Neuronal stem cell (in vitro differentiated cells): ENCODE measurements at regions not wholly inside any gene's neighbourhood (a gene's known extent, or its start where the extent isn't known, plus 50 kb on each side); places are given as distances from the start of the nearest gene placed in this dataset.

ENCODE experiments used
- DNase-seq: peaks from one replicate; pipeline ENCODE4 v3.0.0-alpha.2; 2013; ENCODE audit warnings: low spot score
- H2AFZ ChIP-seq: one replicate; pipeline ENCODE4 v1.6.1; 2013; ENCODE audit warnings: mild to moderate bottlenecking, low read length, inconsistent platforms
- H2AK5ac ChIP-seq: 2 replicates; pipeline ENCODE4 v1.6.1; 2013; ENCODE audit warnings: low read depth, mild to moderate bottlenecking, inconsistent platforms, low read length, moderate library complexity, mixed read lengths
- H2BK120ac ChIP-seq: 2 replicates; pipeline ENCODE4 v1.6.1; 2013; ENCODE audit warnings: low read depth, mild to moderate bottlenecking, inconsistent platforms, low read length, moderate library complexity, mixed read lengths
- H2BK12ac ChIP-seq: one replicate; pipeline ENCODE4 v1.6.1; 2013; ENCODE audit warnings: low read length, inconsistent platforms
- H2BK15ac ChIP-seq: 2 replicates; pipeline ENCODE4 v1.6.1; 2013; ENCODE audit warnings: mild to moderate bottlenecking, low read length, inconsistent platforms, mixed read lengths
- H2BK5ac ChIP-seq: one replicate; pipeline ENCODE4 v1.6.1; 2013; ENCODE audit warnings: inconsistent platforms, mild to moderate bottlenecking, low read length, moderate library complexity
- H3K14ac ChIP-seq: one replicate; pipeline ENCODE4 v1.6.1; 2013; ENCODE audit warnings: low read length, inconsistent platforms
- H3K18ac ChIP-seq: 2 replicates; pipeline ENCODE4 v1.6.1; 2013; ENCODE audit warnings: low read length, inconsistent platforms
- H3K23ac ChIP-seq: 2 replicates; pipeline ENCODE4 v1.6.1; 2013; ENCODE audit warnings: low read depth, mild to moderate bottlenecking, mixed read lengths, low read length, inconsistent platforms; ENCODE audit not compliant: poor library complexity
- H3K27ac ChIP-seq: replicated peaks from 3 replicates; pipeline ENCODE4 v1.5.1; 2013; ENCODE audit warnings: low read length, inconsistent platforms
- H3K27me3 ChIP-seq, 3 experiments: 2 replicates each; pipeline ENCODE4 v1.6.1; 2013; ENCODE audit warnings: low read length in 3 of 3, mild to moderate bottlenecking in 2 of 3, inconsistent platforms in 1 of 3, low read depth in 1 of 3, mixed read lengths in 1 of 3, moderate library complexity in 1 of 3; ENCODE audit not compliant: control insufficient read depth in 3 of 3, insufficient read depth in 3 of 3
- H3K36me3 ChIP-seq, 2 donors: replicated peaks in 1 of 2; 2 replicates each; pipeline ENCODE4 v1.6.1; 2013; ENCODE audit warnings: low read length in 2 of 2; ENCODE audit not compliant: control insufficient read depth in 2 of 2, insufficient read depth in 2 of 2
- H3K4ac ChIP-seq: 2 replicates; pipeline ENCODE4 v1.6.1; 2013; ENCODE audit warnings: inconsistent platforms, mild to moderate bottlenecking, low read length, moderate library complexity
- H3K4me1 ChIP-seq, 2 donors: 1 replicate in 1 of 2; 2 replicates in 1 of 2; pipeline ENCODE4 v1.6.1; 2013; ENCODE audit warnings: low read length in 2 of 2, low read depth in 1 of 2; ENCODE audit not compliant: control insufficient read depth in 2 of 2, insufficient read depth in 1 of 2
- H3K4me2 ChIP-seq: one replicate; pipeline ENCODE4 v1.6.1; 2013; ENCODE audit warnings: mild to moderate bottlenecking, low read length, inconsistent platforms; ENCODE audit not compliant: insufficient read depth, poor library complexity, severe bottlenecking
- H3K4me3 ChIP-seq, 2 donors: 2 replicates each; pipeline ENCODE4 v1.5.1; 2013; ENCODE audit warnings: low read length in 2 of 2, mild to moderate bottlenecking in 2 of 2, inconsistent platforms in 1 of 2, moderate library complexity in 1 of 2
- H3K79me1 ChIP-seq: one replicate; pipeline ENCODE4 v1.6.1; 2013; ENCODE audit warnings: low read depth, mild to moderate bottlenecking, inconsistent platforms, low read length, moderate library complexity
- H3K9ac ChIP-seq: one replicate; pipeline ENCODE4 v1.6.1; 2013; ENCODE audit warnings: mild to moderate bottlenecking, low read depth, low read length, inconsistent platforms; ENCODE audit not compliant: poor library complexity
- H3K9me3 ChIP-seq, 2 donors: replicated peaks in 1 of 2; 2 replicates each; pipeline versions ENCODE3 to v1.6.1; 2013; ENCODE audit warnings: low read length in 2 of 2, mild to moderate bottlenecking in 2 of 2, inconsistent platforms in 1 of 2, low read depth in 1 of 2, mixed read lengths in 1 of 2, moderate library complexity in 1 of 2; ENCODE audit not compliant: control insufficient read depth in 2 of 2, insufficient read depth in 1 of 2
- H4K8ac ChIP-seq: one replicate; pipeline ENCODE4 v1.6.1; 2013; ENCODE audit warnings: low read depth, mild to moderate bottlenecking, inconsistent platforms, low read length, moderate library complexity
- H4K91ac ChIP-seq: one replicate; pipeline ENCODE4 v1.6.1; 2013; ENCODE audit warnings: low read length, low read depth, mild to moderate bottlenecking, inconsistent platforms; ENCODE audit not compliant: poor library complexity
- WGBS, 2 donors: extraction: QIAGEN DNeasy Blood & Tissue Kit; methylation state at CpG; one replicate each; pipeline ENCODE4 v1.1.7; 2013; ENCODE audit warnings: missing lambda C conversion rate in 2 of 2, mixed read lengths in 1 of 2; ENCODE audit not compliant: insufficient read length in 2 of 2, insufficient replicate concordance in 1 of 2; ENCODE audit errors: extremely low coverage in 2 of 2; 5-methylcytosine and 5-hydroxymethylcytosine counted together

DNA sequence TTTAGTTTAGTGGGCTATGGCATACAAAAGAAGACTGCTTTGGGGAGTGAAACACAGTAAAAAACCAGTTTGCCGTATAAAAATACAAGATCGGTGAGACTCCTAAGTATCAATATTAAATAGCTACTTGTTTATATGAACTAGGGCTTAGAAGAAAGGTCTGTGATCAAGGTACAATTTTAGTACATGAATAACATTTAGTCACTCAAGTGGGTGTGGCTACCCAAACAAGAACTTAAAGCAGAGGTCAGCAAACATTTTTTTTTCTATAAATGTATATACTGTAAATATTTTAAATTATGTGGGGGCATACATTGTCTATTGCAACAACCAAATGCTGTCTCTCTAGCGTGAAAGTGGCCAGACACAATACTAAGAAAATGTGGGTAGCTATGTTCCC, 1452.5 kb upstream of the NUDT12 start:
- Histone ChIP-seq H3K79me1 (no peaks in the 10 kb centered on the region), H3K9ac (no peak overlapping the region), H3K18ac (no peak overlapping the region), H4K8ac (no peak overlapping the region), H3K4ac (no peak overlapping the region), H3K23ac (no peak overlapping the region), H3K14ac (no peak overlapping the region), H3K4me2 (no peak overlapping the region), H3K4me1 (no peaks in the 10 kb centered on the region), H3K9me3 (no peaks in the 10 kb centered on the region), H2AK5ac (no peak overlapping the region), H2BK12ac (no peak overlapping the region), H3K27me3 (no peaks in the 10 kb centered on the region), H3K27ac (no peak overlapping the region), H4K91ac (no peak overlapping the region), H2BK120ac (no peak overlapping the region), H2AFZ (no peak overlapping the region), H3K4me3 (no peak overlapping the region), H3K36me3 (no peaks in the 10 kb centered on the region), H2BK15ac (no peak overlapping the region), H2BK5ac (no peak overlapping the region)
- no CpG with 5 or more reads among the region's 3 CpGs for WGBS, 2 donors
- no peak for DNase-seq

DNA sequence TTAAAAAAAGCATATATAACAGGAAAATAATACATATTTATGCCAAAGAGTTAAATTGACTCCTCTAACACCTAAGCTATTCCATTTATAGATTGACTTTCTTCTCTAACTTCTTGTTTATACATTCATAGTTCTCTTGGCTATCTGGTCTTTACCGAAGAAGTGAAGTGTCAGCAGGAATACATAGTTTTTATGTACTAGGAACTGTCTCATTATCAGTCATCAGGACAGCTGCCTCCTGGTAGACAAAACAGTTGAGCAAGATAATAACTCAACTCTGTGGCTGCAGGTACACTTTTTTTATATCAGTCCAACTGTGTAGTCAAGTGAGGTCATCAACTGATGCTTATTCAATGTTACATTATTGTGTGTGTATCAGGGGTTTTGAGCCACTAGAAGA, 1436.0 kb upstream of the NUDT12 start:
- Histone ChIP-seq H3K4me1 (no peaks in the 10 kb centered on the region), H3K9me3 (no peaks in the 10 kb centered on the region), H3K14ac (no peak overlapping the region), H4K8ac (no peak overlapping the region), H3K9ac (no peak overlapping the region), H3K36me3 (no peaks in the 10 kb centered on the region), H3K23ac (no peak overlapping the region), H4K91ac (no peak overlapping the region), H3K27me3 (no peaks in the 10 kb centered on the region), H2AFZ (no peak overlapping the region), H2BK5ac (no peak overlapping the region), H2BK120ac (no peak overlapping the region), H2AK5ac (no peak overlapping the region), H3K27ac (no peak overlapping the region), H3K79me1 (no peaks in the 10 kb centered on the region), H2BK12ac (no peak overlapping the region), H3K4me2 (no peak overlapping the region), H3K4ac (no peak overlapping the region), H3K18ac (no peak overlapping the region), H3K4me3 (no peak overlapping the region), H2BK15ac (no peak overlapping the region)
- WGBS, 2 donors = no CpG with 5 or more reads among the region's 1 CpG
- DNase-seq = no peak

DNA sequence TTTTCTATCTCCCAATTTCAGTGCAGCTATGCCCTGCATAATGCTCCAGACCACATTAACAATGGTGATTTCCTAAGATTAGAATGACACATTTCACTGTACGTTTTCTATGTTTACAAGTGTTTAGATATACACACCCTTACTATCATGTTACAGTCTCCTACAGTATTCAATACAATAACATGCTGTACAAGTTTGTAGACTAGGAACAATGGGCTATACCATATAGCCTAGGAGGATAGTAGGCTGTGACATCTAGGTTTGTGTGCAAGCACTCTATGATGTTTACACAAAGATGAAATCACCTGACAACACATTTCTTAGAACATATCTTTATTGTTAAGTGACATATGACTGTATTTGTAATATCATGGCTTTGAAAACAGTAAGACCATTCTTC, 1435.6 kb upstream of the NUDT12 start:
- H2BK5ac ChIP-seq = no peak overlapping the region
- no peaks in the 10 kb centered on the region for H3K9me3 ChIP-seq
- no peak overlapping the region for H3K18ac ChIP-seq
- no peak overlapping the region for H2AK5ac ChIP-seq
- no peak overlapping the region for H3K14ac ChIP-seq
- no peak overlapping the region for H4K8ac ChIP-seq
- H3K27ac ChIP-seq = no peak overlapping the region
- no peaks in the 10 kb centered on the region for H3K79me1 ChIP-seq
- no peak overlapping the region for H2AFZ ChIP-seq
- H3K36me3 ChIP-seq = no peaks in the 10 kb centered on the region
- no peak overlapping the region for H3K23ac ChIP-seq
- no peaks in the 10 kb centered on the region for H3K27me3 ChIP-seq
- H3K4ac ChIP-seq = no peak overlapping the region
- H2BK12ac ChIP-seq = no peak overlapping the region
- no peak overlapping the region for H2BK15ac ChIP-seq
- no peak overlapping the region for H4K91ac ChIP-seq
- no CpG with 5 or more reads among the region's 1 CpG for WGBS, 2 donors
- H3K9ac ChIP-seq = no peak overlapping the region
- no peaks in the 10 kb centered on the region for H3K4me1 ChIP-seq
- DNase-seq = no peak
- H3K4me2 ChIP-seq = no peak overlapping the region
- no peak overlapping the region for H2BK120ac ChIP-seq
- no peak overlapping the region for H3K4me3 ChIP-seq

DNA sequence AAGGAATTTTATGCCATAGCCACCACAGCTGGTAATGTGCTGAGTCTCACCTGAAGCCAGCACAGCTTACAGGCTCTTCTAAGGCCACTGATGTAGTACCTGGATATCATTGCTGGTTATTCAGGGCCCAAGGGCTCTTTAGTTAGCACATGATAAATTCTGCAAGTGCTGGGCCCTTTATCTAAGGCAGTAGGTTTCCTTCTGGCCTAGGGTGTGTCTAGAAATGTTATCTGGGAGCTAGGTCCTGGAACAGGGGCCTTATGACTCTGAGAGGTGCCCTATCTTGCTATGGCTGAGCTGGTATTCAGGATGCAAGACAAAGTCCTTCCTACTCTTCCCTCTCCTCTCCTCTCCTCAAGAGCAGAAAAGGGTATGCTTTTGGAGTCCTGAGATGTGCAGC, 1424.5 kb upstream of the NUDT12 start:
- no peak for DNase-seq

More for the DNA sequence above, 1424.5 kb upstream of the NUDT12 start:
- no peaks in the 10 kb centered on the region for H3K27me3 ChIP-seq
- H3K14ac ChIP-seq = no peak overlapping the region
- no peak overlapping the region for H3K4me3 ChIP-seq
- no peak overlapping the region for H4K8ac ChIP-seq
- no peaks in the 10 kb centered on the region for H3K79me1 ChIP-seq
- H3K27ac ChIP-seq = no peak overlapping the region
- no peaks in the 10 kb centered on the region for H3K9me3 ChIP-seq
- H3K36me3 ChIP-seq = no peaks in the 10 kb centered on the region
- no peak overlapping the region for H3K18ac ChIP-seq
- no peak overlapping the region for H3K9ac ChIP-seq
- peaks cover 0 to 2% of the 10 kb centered on the region in 2 donors for H3K4me1 ChIP-seq
- H3K4ac ChIP-seq = peak overlapping the region; percentile 11
- no peak overlapping the region for H3K4me2 ChIP-seq
- no peak overlapping the region for H2BK12ac ChIP-seq
- H2AK5ac ChIP-seq = no peak overlapping the region
- no peak overlapping the region for H4K91ac ChIP-seq
- no peak overlapping the region for H2BK15ac ChIP-seq
- H2AFZ ChIP-seq = no peak overlapping the region
- H2BK120ac ChIP-seq = no peak overlapping the region
- no peak overlapping the region for H3K23ac ChIP-seq
- no peak overlapping the region for H2BK5ac ChIP-seq
